Endometrial microvascular endothelial cells (primary cell): ENCODE measurements at regions not wholly inside any gene's neighbourhood (a gene's known extent, or its start where the extent isn't known, plus 50 kb on each side); places are given as distances from the start of the nearest gene placed in this dataset.

Experiments used
- in situ Hi-C: cut with HindIII; loops from 2 replicates; pipeline ENCODE4 v1.10.0; 2017; ENCODE audit warnings: low sequenced_read_pairs, low pct_unique_long_range_greater_than_20kb; ENCODE audit errors: inconsistent ontology term

DNA sequence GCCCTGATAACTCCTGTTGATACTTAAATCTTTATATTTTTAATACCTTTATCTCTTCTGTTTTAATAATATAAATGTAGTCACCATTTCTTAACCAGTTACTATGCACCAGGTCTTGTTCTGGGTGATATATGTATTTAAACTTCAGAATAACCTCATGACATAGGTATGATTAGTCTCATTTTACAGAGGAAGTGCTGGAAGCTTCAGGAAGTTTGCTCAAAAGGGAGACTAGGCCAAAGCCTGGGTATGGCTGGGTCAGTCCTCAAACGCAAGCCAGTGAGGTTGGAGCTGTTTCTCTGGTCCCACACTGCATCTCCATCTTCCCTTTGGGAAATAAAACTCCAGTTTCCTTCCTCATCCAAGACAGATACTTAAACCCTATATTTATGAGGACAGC lies 204.7 kb upstream of the TANK start:
- in situ Hi-C loops, result no loop called here

DNA sequence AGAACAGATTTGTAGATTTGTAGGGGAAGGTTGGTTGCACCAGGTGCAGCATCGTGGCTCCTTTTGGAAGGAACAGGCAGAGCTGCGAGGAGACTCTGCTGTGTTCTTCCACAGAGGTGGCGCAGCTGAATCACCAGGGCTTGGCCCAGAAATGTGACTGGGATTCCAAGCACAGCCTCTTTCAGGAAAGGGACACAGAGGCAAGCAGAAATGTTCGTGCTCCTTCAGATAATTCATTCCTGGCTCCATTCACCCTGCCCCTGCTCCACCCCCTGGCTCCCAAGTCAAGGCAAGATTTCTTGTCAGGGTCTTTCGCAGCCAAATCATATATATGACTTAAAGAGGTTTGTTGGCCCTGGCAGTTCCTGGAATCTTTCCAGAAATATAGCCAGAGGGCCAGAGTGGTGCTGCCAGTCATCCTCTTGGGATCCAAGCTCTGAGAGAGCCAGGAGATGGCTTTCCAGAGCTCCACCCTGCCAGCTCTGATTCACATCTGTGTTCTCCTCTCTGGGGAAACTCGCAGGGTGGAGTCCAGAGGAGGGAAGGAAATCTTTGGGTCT lies 203.9 kb upstream of the TANK start:
- in situ Hi-C loops, result no loop called here

DNA sequence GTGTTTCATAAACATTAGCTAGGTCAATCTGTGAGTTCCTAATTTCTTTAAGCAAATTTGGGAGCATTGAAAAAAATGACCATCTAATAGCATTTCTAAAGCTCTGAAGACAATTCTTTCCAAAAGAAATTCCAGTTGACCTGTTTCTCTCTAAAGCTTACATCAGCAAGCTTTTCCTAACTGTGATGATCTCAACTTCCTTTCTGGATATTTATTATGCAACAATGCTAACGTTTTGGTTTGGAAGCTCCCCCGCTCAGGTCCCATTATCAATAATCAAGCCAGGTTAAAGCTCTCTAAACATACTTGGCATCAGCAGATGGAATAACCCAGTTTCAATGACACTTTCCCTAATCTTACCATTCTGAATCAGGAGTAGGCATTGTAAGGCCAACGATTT lies 196.3 kb upstream of the TANK start:
- in situ Hi-C loops, result no loop called here

DNA sequence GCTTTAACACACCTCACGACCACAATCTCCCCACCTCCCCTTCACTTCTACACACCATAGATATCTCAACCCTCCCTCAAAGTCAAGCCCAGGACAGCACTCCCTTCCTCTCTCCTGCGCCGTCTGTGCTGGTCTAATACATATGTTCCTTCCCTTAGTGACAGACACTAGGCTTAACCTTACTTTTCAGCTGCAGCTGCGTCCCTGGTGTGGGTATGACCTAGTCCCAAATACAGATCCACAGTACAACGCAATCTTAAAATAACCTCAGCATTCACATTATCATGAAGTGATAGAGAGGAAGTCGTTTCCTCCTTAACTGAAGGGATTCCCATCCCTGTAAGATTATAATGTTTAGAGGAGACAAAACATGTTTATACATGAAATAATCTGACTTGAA lies 192.7 kb upstream of the TANK start:
- in situ Hi-C loops, result no loop called here

DNA sequence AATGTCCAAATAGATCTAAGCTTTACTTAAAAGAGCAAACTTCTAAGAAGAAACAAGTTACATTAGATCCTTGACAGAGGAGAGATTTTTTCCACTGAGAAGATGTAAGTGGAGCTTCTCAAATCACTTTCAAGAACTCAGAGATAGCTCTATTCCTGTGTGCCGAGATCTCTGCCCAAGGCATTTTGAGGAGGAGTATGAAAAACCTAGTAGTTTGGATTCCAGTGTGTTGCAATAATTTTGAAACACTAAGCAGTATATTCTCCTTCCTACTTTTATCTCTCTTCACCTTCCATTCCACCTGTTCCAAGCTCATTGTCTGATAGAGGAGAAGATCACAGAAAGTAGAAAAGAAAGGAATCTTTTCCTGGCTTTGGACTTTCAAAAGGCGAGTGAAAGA lies 192.0 kb upstream of the TANK start:
- in situ Hi-C loops, result no loop called here

DNA sequence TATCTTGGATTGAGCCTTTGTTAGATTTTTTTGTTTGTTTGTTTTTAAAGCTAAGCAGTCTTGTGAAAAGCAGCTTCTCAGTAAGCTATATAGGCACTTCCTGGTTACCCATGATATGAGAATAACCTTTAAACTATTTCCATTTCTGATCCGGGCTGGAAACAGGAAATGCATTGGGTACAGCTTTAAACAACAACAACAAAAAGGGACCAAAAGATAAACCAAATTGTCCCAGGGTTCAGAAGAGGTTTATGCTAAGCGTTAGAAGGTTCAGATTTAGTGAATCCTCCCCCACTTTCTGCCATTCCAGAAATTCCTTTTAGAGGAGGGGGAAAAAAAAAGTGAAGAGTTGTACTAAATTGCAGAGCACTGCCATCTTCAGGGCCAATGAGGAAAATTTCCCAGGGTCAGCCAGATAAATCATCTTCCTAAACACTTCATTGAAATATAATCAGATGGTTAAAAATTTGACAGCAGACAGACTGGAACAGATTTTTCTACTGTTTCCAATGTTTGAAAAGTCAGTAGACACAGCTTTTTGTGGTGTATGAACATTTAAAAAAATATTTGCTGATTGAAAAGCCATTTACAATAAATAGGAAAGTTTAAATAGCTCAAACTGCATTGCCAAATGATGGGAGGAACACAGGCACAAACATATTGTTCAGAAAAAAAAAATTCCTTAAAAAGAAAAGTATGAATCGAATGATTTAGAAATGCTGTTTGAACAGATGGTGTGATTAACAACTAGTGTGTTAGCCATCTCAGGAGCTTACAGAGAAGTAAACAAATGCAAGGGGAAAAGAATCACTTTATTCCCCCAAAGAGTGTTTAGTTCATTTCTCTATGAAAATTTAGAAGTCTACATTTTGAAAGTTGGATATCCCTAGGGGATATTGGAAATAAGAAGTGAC lies 189.9 kb upstream of the TANK start:
- in situ Hi-C loops, result no loop called here

DNA sequence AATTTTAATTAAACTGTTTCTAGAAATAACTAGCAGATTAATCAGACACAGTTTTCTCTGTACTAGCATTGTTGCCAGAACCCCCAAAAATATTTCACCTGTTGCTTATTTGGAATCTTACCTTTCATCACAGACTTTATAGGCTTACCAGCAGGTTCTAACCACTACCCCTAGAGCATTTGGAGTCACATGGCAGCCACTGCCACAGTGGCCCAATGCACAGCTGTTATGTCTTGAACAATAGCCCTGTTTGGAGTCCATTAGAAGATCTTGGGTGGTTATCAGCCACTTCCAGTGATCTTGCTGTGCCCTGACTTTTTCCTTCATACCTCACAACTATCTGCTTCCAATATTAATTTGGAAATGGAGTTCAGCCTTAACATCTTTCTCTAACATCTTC lies 186.2 kb upstream of the TANK start:
- in situ Hi-C loops, result no loop called here

DNA sequence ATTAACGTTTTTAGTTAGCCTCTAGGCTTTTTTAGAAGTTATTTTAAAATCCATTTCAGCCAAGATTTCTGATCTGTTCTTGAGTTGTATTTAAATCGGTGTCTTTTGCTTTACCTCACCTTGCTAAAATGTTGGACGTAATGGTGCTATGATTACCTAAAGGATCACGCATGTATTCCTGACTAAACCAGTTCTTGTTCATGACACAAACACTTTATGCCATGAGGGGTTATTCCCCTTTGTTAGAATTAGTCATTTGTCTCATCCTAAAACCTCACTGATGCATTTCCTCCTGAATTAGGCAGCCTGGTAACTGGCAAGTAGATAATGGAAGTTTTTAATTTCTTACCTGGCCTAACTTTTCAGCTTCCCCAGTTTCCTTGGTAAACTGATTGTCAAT lies 185.4 kb upstream of the TANK start:
- in situ Hi-C loops, result loop anchor here (25.0 kb wide), 1 partner anchor 588 kb away; no protein-coding TSS in a partner anchor

DNA sequence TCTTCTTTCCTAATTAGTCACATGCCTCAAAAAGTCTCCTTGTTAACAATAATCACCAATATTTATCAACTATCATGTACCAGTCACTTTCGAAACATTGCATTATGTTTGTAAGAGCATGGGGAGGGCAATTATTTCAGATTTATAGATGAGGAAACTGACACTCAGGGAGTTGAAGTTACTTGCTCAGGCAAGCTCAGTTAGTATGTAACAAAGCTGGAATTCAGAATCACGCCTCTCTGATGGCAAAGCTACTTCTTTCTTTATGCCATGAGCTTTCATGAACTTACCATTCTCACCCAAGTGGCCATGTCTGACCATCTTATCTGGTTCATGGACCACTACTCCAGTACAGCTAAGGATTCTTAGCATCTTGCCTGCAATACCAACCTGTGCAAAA lies 183.4 kb upstream of the TANK start:
- in situ Hi-C loops, result loop anchor here (25.0 kb wide), 1 partner anchor 589 kb away; no protein-coding TSS in a partner anchor

DNA sequence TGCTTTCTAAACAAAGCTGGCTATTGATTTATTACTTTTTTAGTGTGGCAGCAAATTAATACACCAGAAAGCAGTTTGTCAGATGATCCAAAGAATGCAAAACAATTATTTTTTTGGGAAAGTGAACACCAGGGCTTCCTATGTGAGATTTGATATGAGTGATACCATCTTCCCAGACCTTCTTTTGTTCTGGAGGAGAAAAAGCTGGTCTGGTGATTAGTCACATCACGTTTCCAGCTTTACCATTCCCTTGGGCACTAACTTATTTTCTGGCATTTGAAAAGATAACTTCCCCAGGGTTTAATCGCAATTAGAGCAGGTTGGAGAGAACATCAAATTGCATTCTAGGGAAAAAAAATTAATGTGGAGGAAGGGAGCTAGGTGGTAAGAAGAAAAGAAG lies 182.9 kb upstream of the TANK start:
- in situ Hi-C loops, result loop anchor here (25.0 kb wide), 1 partner anchor 590 kb away; no protein-coding TSS in a partner anchor

DNA sequence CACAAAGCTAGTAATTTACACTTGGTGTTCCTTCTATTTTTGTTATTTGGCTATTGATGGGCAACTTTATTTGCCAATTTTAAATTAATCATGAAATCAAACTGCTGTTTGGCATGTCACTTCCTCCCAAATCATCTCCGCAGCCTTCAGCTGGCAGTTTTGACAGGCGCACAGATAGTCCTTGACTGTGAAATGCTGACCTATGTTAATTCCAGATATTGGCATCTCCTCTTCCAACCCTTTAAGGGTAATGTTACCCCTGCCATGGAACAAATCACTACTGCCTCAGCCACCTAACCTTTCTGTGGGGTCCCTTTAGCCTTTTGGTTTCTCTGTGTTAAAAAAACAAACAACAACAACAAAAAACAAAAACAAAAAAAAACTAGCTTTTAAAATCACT lies 182.4 kb upstream of the TANK start:
- in situ Hi-C loops, result loop anchor here (25.0 kb wide), 1 partner anchor 591 kb away; no protein-coding TSS in a partner anchor

DNA sequence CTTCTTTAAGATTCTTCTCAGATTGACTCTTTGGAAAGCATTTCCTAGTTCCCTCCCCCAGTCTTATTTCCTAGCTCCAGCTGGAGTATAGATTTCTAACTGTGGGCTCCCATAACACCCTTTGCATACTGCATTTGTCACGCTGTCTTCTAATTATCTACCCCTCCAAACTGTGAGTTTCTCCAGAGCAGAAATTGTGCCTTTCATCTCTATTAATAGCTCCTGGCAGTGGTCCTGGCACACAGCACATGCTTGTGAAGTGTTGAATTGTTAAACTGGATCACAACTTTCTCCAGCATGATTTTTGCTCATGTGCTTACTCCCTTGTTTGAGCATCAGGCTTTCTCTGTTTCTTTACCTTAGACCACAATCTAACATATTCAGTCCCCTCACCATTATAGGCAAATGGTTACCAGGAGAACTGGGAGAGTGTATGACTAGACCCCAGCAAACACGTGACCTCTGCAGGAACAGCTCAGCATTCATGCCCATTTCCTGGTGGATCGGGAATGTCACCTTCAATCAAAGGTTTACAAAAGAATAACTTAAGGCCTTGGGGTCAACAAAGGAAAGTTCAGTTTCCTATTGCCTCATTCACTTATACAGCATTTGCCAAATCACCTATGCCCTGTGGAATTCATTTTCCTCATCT lies 175.7 kb upstream of the TANK start:
- in situ Hi-C loops, result loop anchor here (25.0 kb wide), 1 partner anchor 597 kb away; no protein-coding TSS in a partner anchor

DNA sequence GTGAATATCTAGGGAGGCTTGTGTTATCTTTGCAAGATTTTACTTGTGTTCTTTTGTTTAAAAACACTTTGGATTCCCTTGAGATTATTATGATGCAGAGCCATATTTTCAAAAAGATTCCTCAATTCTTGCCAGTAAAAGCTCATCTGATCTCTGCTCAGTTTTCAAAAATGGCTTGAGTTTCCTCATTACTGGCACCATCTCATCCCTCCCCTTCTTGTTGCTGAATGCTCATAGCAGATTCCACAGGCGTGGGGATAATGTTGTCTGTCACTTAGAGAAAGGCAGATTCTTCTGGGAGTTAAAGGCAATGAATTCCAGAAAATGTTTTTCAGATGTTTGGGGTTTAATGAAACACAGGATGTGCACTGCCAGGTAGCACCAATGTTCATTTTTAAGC lies 170.4 kb upstream of the TANK start:
- in situ Hi-C loops, result loop anchor here (25.0 kb wide), 1 partner anchor 602 kb away; no protein-coding TSS in a partner anchor

DNA sequence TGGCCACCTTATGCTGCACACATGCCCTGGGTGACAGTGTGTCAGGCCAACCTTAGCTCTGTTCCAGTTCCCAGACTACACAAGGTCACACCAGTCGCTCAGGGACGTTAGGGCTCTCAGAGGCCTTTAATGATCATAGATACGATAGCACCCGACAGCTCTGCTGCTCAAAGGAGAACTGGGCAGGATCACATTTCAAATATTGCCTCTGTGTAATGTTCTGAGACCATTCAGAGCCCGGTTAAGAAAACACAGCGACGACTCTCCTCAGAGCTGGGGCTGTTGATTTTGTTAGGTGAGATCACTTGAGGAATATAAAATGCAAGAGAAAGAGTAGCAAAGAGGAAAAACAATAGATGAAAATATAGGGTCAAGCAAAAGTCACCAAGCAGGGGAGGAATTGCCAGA lies 166.6 kb upstream of the TANK start:
- in situ Hi-C loops, result loop anchor here (25.0 kb wide), 1 partner anchor 606 kb away; no protein-coding TSS in a partner anchor

DNA sequence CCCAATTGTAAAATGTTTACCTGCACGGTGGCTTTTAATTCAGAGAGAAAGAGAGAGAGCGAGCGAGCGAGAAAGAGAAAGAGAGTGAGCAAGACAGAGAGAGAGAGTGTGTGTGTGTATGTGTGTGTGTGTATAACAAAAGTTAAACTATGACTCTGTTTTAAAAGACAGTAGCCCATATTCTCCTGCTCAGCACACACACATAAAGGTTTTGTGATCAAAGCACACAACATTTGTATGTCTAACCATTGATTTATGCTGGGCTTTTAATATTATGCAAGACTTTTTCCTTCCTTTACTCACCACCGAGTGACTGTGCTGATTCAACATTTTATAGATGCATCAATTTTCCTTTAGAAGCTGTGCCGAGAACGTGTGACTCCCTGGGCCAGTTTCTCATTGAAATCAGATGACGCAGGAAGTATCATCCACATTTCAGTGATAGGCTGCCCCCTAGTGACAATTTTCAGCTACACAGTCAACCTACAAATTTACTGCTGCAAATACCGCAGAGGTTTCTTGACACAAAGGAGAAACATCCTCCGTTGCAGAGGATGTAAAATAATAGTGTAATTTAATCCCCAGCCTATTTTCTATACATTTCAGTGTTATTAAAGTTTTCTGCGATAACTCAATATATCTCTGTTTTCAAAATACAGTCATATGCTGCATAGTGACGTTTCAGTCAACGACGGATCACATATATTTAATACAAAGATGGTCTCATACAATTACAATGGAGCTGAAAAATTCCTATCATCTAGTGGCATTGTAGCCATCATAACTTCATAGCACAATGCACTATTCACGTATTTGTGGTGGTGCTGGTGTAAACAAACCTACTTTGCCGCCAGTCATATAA lies 165.9 kb upstream of the TANK start:
- in situ Hi-C loops, result loop anchor here (25.0 kb wide), 1 partner anchor 607 kb away; no protein-coding TSS in a partner anchor

DNA sequence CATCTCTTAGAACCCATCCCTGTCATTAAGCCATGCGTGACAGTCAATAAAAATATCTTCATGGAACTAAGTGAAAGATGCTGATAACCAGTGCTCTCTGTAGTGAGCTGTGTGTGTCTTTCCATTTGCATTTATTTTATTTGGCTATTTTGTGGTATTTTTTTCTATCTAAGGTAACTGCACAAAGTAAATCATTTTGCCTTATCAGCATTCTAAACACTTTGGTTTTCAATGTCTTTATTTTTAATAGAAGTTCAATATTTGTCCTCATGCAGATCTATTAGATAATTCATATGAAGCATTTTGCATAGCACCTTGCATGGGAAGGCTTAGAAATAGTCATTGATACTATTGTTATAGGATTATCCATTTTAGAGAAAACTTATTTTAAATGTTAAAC lies 163.6 kb upstream of the TANK start:
- in situ Hi-C loops, result loop anchor here (25.0 kb wide), 1 partner anchor 609 kb away; no protein-coding TSS in a partner anchor

DNA sequence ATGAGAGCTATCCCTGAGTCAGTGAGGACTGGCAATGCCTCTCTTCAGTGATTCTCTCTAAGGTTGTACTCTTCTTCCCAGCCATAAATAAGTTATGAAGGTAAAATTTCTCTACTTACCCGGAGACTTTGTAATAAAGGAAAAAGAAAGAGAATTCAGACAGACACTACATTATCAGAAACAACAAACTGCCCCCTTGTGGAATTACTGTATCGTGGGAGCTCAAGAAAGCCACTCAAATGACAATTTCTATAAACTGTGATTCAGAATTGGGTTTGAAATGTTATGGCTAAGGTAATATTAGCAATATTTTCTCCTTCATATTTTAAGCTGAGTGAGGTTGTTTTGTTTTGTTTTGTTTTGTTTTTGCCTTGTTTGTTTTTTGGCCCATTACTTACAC lies 155.8 kb upstream of the TANK start:
- in situ Hi-C loops, result no loop called here

DNA sequence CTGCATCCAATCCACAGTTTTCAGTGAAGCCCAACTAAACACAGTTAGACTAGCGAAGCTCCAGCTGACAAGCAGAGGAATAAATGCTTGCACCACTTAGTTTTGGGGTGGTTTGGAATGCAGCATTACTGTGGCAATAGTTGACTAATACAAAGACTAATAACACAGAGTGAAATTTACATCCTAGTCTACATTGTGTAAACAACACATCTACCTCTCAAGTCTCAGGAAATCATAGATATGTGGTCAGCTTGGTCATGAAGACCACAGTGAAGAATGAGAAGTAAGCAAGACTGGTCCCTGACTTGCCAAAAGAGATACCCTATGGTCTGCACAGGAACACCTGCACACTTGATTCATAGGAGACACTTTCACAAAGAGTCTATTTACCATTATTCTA lies 155.1 kb upstream of the TANK start:
- in situ Hi-C loops, result no loop called here

DNA sequence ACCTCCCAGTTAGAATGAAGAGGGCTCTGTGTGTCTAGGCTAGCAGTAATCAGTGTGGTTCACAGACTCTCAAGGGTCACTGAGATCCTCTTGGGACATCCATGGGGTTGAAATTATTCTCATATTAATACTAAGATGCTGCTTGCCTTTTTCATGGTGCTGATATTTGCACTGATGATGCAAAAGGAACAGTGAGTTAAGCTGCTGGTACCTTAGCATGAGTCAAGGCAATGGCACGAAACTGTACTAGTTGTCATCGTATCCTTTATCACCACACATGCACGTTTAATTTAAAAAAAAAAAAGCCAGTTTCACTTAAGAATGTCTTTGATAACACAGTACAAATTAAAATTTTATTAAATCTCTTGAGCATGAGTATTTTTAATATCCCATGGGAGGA lies 151.9 kb upstream of the TANK start:
- in situ Hi-C loops, result no loop called here
